GM12892 (cell line): ENCODE measurements at regions not wholly inside any gene's neighbourhood (a gene's known extent, or its start where the extent isn't known, plus 50 kb on each side); places are given as distances from the start of the nearest gene placed in this dataset.

ENCODE experiments used
- DNase-seq: peaks from one replicate; pipeline ENCODE4 v3.0.0; 2011; ENCODE audit not compliant: insufficient read length
- FAIRE-seq: peaks from 2 replicates; lab custom pipeline; 2011; peaks lifted over from hg19 to GRCh38; lab: Jason Lieb, UNC
- POLR2A ChIP-seq: IDR thresholded peaks from 2 replicates; pipeline ENCODE4 v1.6.1; 2011; ENCODE audit warnings: low read depth, low read length, control low read depth
- POLR2AphosphoS5 ChIP-seq: IDR thresholded peaks from 2 replicates; pipeline ENCODE4 v1.6.1; 2011; ENCODE audit warnings: low read depth, low read length, control low read depth
- TAF1 ChIP-seq: IDR thresholded peaks from 2 replicates; pipeline ENCODE4 v1.6.1; 2011; ENCODE audit warnings: low read depth, mild to moderate bottlenecking, control low read depth, low read length, borderline replicate concordance

DNA sequence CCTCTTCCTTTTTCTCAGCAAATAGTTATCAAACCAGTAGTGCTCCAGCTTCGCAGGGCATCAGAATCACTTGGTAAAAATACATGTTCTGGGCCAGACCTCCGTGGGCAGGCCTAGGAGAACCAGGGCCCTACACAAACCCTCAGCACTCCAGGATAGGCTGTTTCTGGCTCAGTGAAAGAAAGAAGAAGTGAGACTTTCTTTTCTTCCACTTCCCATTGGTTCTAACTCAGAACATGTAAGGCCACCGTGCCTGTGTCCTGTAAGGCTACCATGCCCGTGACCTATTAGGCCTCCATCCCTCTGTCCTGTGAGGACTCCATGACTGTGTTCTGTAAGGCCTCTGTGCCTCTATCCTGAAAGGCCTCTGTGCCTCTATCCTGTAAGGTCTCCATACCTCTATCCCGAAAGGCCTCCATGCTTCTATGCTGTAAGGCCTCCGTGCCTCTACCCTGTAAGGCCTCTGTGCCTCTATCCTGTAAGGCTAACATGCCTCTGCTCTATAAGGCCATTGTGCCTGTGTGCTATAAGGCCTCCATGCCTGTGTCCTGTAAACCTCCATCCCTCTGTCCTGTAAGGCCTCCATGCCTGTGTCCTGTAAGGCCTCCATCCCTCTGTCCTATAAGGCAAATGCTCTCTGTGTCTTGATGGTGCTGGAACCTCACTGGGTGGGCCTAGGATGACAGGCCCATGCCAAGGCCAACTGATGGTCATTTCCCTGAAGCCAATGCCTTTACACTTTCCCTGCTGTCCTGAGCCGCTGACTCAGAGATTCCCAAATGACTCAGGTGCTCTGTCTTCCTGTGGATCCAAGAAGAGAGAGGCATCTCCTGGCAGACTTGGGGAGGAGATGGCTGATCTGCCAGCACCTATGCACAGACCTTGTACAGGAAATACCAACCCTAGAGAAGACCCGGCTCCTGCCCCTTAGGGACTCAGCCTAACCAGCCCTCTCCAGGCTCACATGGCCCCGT is 96.6 kb upstream of the CACUL1 start:
- no peak for DNase-seq
- TF ChIP-seq POLR2A (no peak), POLR2AphosphoS5 (no peak), TAF1 (no peak)
- peak; percentile 78 for FAIRE-seq

DNA sequence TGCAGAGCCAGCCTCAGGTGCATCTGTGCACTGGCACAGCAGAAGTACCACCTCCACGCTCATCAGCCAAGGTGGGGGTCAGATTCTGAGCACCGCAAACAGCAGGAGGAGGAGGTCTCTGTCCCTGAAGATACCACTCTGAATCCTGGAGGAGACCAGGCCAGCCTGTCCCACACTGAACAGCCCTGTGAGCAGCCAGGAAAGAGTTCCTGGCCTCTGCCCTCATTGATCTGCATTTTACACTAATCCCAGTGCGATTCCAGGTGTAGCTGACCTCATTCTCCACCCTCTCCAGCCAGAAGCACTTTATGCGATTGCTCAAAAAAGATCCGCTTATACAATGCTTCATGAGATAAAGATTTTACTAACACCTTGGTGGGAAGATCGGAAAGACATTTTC is 99.1 kb upstream of the CACUL1 start:
- TF ChIP-seq POLR2A (no peak), POLR2AphosphoS5 (no peak), TAF1 (no peak)
- FAIRE-seq (no peak), DNase-seq (no peak)

DNA sequence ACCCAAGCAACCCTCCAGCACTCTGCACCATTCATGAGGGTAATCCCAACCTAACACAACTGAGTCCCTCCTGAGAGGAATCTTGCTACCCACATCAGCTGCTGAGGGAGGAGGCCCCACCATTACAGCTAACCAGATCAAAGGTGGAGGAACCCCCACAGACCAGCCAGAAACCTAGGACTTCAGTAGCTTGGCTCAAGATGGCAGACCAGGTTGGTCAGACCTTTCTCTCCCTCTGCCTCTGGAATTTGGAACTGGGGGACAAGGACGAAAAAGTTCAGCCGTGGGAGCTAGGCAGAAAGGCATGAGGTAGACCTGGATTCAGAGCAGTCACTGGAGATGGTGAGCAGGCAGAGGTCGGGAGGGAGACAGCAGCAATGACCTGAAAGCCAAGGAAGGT is 101.3 kb upstream of the CACUL1 start:
- no peak for FAIRE-seq
- TF ChIP-seq TAF1 (no peak), POLR2A (no peak), POLR2AphosphoS5 (no peak)
- no peak for DNase-seq

DNA sequence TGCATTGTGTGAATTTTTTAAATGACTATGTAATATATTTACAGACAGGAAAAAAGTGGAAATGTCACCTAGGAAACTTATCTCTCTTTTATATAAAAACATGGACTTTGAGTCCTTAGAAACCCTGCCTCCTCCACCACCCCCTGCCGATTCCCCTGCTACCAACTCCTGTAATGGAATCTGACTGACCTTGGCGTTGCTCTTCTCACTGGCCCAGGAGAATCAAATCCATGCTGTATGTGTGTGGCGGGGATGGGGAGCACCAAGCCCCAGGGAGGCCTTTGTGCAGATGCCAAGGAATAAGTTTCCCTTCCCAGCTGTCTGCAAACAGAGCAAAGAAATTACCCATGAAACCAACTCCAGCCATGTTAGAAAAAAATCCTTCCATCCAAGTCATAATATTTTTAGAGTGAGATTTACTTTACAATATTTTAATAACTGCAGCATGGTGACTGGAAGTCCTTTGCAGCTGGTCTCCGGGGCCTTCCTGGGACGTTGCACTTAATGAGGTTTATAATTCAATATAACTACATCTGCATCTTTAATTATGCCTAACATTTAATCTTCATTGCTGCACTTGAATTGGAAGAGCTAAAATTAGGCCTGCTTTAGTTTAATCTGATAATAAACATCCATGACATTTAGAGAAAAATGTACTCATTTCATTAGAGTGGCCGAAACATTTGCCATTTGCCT is 111.4 kb upstream of the CACUL1 start:
- DNase-seq = no peak
- TF ChIP-seq TAF1 (no peak), POLR2AphosphoS5 (no peak), POLR2A (no peak)
- FAIRE-seq = no peak

DNA sequence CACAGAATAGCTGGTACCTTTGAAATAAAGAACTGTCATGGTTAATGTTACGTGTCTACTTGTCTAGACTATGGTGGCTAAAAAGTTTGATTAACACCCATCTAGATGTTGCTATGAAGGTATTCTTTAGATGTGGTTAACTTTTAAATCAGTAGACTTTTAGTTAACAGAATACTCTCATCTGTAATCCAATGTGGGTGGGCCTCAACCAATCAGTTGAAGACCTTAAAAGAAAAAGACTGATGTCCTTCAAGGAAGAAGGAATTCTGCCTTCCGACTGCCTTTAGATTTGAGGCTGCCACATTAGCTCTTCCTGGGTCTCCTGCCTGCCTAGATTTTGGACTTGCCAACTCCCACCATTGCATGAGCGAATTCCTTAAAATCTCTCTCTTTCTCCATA is 113.0 kb upstream of the CACUL1 start:
- FAIRE-seq = no peak
- no peak for TF ChIP-seq POLR2AphosphoS5
- TF ChIP-seq TAF1 = no peak
- TF ChIP-seq POLR2A = no peak
- no peak for DNase-seq

DNA sequence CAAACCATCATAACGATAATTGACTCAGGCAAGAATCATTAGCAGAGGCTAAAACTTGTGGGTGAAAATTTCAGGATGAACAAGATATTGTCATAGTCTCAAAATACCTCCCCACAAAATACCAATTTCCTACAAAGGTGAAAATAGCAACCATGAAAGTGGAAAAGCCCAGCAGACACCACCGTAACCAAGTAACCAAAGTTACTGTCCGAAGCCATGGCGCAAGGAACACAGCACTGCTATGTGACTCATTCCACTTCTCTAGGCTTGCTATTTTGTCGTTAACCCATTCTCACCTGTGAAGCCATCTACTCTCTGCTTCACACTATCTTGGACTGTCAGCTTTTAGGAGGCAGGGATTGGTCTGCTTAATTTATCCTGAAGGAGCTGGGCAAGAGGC is 113.8 kb upstream of the CACUL1 start:
- DNase-seq = no peak
- TF ChIP-seq TAF1 (no peak), POLR2A (no peak), POLR2AphosphoS5 (no peak)
- no peak for FAIRE-seq

DNA sequence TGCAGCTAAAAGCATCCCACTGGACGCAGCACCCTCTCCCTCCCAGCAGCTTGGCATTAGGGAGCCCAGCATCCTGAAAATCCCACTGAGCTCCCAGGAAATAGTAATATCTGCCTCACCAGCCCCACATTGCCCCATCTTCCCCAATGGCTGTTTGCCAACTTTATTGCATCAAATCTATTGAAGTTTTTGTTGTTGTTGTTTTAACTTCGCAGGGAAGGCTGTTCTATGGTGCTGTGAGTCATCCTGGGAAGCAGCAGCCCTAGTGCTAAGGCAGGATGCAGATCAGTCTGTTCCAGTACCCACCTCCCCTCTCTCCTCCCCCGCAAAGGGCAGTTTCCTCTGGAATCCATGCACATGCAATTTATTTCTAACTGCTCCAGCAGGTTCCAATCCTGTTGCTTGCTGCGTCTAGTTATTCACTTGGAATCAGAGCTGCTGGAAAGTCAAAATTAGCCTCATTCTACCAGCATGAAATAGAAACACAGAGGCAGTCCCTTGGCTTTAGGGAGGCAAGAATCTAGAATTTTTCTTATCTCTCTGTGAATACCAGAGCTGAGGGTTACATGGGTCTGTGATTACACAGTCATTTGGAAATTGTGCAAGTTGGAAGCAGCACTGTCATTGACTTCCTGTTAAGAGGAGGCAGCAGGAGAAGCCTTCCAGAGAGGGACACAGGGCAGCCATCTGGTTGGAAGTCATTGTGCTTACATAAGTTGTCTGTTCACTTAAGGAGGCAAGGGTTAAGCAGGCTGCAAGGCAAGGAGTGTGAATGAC is 115.9 kb upstream of the CACUL1 start:
- DNase-seq (no peak), FAIRE-seq (no peak)
- no peak for TF ChIP-seq POLR2A

DNA sequence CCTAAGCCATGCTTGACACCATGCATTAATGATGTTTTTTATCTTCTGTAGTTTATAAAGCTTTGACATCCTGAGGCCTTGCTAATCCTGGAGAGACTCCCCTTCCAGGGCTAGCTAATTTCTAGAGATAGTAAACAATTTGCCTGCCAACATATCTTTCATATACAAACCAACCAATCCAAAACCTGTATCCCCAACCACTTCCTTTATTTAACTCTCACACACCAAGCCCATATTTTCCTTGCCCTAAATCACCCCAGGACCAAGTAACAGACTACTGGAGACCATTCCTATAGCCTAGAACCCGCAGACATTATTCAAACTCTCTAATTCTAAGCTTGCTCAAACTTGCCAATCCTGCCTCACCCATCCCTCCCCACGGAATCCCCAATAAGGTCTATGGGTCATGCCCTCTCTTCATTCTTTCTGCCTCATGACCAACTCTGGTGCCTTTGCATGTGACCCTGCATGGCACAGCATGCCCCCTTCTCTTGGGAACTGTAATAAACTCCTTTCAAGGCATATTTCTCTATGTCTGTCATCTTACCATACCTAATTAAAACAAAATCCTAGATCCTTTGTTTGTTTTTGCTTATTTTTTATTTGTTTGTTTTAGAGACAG is 116.6 kb upstream of the CACUL1 start:
- TF ChIP-seq POLR2AphosphoS5 (no peak), POLR2A (no peak), TAF1 (no peak)
- DNase-seq (no peak), FAIRE-seq (no peak)

DNA sequence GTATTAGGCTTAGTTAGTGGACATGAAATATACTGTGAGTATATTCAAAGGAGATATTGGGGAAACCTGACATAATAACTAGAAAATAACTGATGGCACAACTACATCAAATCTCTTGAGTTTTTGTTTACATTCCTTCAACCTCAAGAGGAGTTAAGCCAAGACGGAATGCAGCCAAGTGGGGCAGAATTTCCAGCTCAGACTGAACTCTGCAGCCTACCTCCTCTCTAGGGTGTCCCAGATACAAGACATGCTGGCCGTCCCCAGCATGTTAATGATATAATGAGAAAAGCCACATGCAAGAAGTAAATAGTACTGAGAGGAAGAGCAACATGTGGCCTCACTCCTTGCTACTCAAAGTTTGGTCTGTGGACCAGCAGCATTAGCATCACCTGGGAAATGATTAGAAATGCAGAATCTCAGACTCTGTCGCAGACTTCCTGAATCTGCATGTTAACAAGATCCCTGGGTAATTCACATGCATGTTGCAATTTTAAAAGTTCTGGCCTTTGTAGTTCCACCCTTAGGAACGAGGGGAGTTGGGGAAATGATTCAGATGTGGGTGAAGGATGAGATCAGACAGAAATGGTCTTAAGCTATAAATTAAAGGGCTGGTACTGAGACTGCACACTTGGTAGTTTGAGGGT is 118.4 kb upstream of the CACUL1 start:
- no peak for FAIRE-seq
- DNase-seq = no peak

DNA sequence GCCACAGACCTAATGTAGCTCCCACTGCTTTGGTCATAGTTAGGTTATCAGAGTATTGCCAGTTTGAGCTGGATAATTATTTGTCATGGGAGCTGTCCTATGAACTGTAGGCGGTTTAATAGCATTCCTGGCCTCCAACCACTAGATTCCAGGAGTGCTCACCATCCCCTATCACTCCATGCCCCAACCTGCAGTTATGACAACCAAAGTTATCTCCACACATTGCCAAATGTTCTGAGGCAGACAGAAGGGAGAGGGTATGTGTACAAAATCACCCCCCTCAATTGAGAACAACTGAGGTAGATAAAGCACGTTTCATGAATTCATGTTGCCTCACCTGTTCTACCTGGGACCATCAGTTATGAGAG is 119.0 kb upstream of the CACUL1 start:
- no peak for FAIRE-seq
- TF ChIP-seq POLR2AphosphoS5 (no peak), POLR2A (no peak), TAF1 (no peak)

More for the DNA sequence above, 118.4 kb upstream of the CACUL1 start:
- TF ChIP-seq POLR2A (no peak), TAF1 (no peak), POLR2AphosphoS5 (no peak)

DNA sequence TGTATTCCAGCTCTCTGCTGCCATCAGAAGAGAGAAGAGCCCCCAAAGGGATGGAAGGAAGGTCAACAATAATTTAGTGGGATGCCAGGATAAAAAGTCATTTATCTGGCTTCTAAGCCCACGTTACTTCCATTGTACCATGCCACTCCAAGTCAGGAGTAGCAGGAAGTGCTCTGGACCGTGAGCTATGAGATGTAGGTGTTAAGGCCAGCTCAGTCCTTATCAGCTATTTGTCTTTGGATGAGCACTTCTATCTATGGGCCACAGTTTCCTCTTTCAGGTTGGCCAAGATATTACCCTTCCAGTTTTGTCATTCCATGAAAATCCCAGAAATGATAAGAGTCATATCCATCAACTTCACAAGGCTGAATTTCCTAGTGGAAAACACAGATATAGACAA is 119.4 kb upstream of the CACUL1 start:
- FAIRE-seq = no peak
- no peak for TF ChIP-seq POLR2A
- TF ChIP-seq TAF1 = no peak
- TF ChIP-seq POLR2AphosphoS5 = no peak
- no peak for DNase-seq

More for the DNA sequence above, 119.0 kb upstream of the CACUL1 start:
- DNase-seq = no peak
